ENCODE measurements at regions not wholly inside any gene's neighbourhood (a gene's known extent, or its start where the extent isn't known, plus 50 kb on each side); places are given as distances from the start of the nearest gene placed in this dataset.

GRCh38 chr4:14790494-14790893 lies 211.8 kb upstream of the CPEB2 start:
- TF ChIP-seq CTCF (IDR thresholded peaks at IDR 0.05): no peak
- Mint-ChIP-seq H3K4me1 (peaks cover 2% of the 10 kb centered on the region in 2 donors), H3K9me3 (peaks cover 8 to 11% of the 10 kb centered on the region in 2 donors), H3K4me3 (no peak overlapping the region), H3K27ac (no peak overlapping the region), H3K27me3 (ENCODE audit: low read depth in 2 of 2) (peaks cover 0 to 3% of the 10 kb centered on the region in 2 donors), H3K36me3 (peaks cover 52% of the 10 kb centered on the region)
- Histone ChIP-seq H3K4me3 (ENCODE audit: low read length) (no peak overlapping the region), H3K36me3 (ENCODE audit: control insufficient read depth, insufficient read depth, low read length) (no peaks in the 10 kb centered on the region), H3K9me3 (ENCODE audit: control insufficient read depth, insufficient read depth, low read length) (no peaks in the 10 kb centered on the region), H3K4me1 (ENCODE audit: control insufficient read depth, insufficient read depth, low read length) (no peaks in the 10 kb centered on the region), H3K27ac (ENCODE audit: low read length) (no peak overlapping the region), H3K27me3 (ENCODE audit: control insufficient read depth, insufficient read depth, low read length) (no peaks in the 10 kb centered on the region)
- DNase-seq (no peak), ATAC-seq (no peak)
- intact Hi-C loops (cut with micrococcal nuclease): no loop called here

- no peaks in the 10 kb centered on the region for H3K4me1 ChIP-seq (ENCODE audit: control insufficient read depth, insufficient read depth, low read length)
- ATAC-seq (no peak), DNase-seq (no peak)
- H3K4me3 ChIP-seq (ENCODE audit: low read length): no peak overlapping the region
- Mint-ChIP-seq H3K4me1 (peaks cover 6% of the 10 kb centered on the region in 2 donors), H3K4me3 (no peak overlapping the region), H3K27me3 (ENCODE audit: low read depth in 2 of 2) (peaks cover 0 to 3% of the 10 kb centered on the region in 2 donors), H3K36me3 (peaks cover 51% of the 10 kb centered on the region), H3K9me3 (peaks cover 11 to 15% of the 10 kb centered on the region in 2 donors), H3K27ac (no peak overlapping the region)
- TF ChIP-seq CTCF (IDR thresholded peaks at IDR 0.05): no peak
- H3K36me3 ChIP-seq (ENCODE audit: control insufficient read depth, insufficient read depth, low read length): no peaks in the 10 kb centered on the region
- H3K27me3 ChIP-seq (ENCODE audit: control insufficient read depth, insufficient read depth, low read length): no peaks in the 10 kb centered on the region
- intact Hi-C loops (cut with micrococcal nuclease): no loop called here
- H3K27ac ChIP-seq (ENCODE audit: low read length): no peak overlapping the region
- H3K9me3 ChIP-seq (ENCODE audit: control insufficient read depth, insufficient read depth, low read length): no peaks in the 10 kb centered on the region
Measured at GRCh38 chr4:14792702-14793227, 209.5 kb upstream of the CPEB2 start.

GRCh38 chr4:14800977-14801376 lies 201.3 kb upstream of the CPEB2 start:
- no peak for TF ChIP-seq CTCF (IDR thresholded peaks at IDR 0.05)
- H3K27ac ChIP-seq (ENCODE audit: low read length): no peak overlapping the region
- Mint-ChIP-seq H3K27me3 (ENCODE audit: low read depth in 2 of 2) (no peaks in the 10 kb centered on the region), H3K4me3 (no peak overlapping the region), H3K4me1 (peaks cover 7 to 9% of the 10 kb centered on the region in 2 donors), H3K36me3 (peaks cover 8% of the 10 kb centered on the region), H3K27ac (no peak overlapping the region), H3K9me3 (peaks cover 4 to 8% of the 10 kb centered on the region in 2 donors)
- peaks cover 8% of the 10 kb centered on the region for H3K9me3 ChIP-seq (ENCODE audit: control insufficient read depth, insufficient read depth, low read length)
- intact Hi-C loops (cut with micrococcal nuclease): no loop called here
- H3K27me3 ChIP-seq (ENCODE audit: control insufficient read depth, insufficient read depth, low read length): no peaks in the 10 kb centered on the region
- DNase-seq (no peak), ATAC-seq (no peak)
- 64% methylated on average over 1 of the region's 2 CpGs for WGBS (ENCODE audit: insufficient coverage)
- no peaks in the 10 kb centered on the region for H3K4me1 ChIP-seq (ENCODE audit: control insufficient read depth, insufficient read depth, low read length)
- H3K4me3 ChIP-seq (ENCODE audit: low read length): no peak overlapping the region
- H3K36me3 ChIP-seq (ENCODE audit: control insufficient read depth, insufficient read depth, low read length): no peaks in the 10 kb centered on the region

- Histone ChIP-seq H3K4me3 (ENCODE audit: low read length) (no peak overlapping the region), H3K27me3 (ENCODE audit: control insufficient read depth, insufficient read depth, low read length) (no peaks in the 10 kb centered on the region), H3K27ac (ENCODE audit: low read length) (no peak overlapping the region), H3K4me1 (ENCODE audit: control insufficient read depth, insufficient read depth, low read length) (no peaks in the 10 kb centered on the region), H3K9me3 (ENCODE audit: control insufficient read depth, insufficient read depth, low read length) (peaks cover 8% of the 10 kb centered on the region), H3K36me3 (ENCODE audit: control insufficient read depth, insufficient read depth, low read length) (no peaks in the 10 kb centered on the region)
- no peak for TF ChIP-seq CTCF (IDR thresholded peaks at IDR 0.05)
- Mint-ChIP-seq H3K4me1 (peaks cover 7 to 9% of the 10 kb centered on the region in 2 donors), H3K9me3 (peaks cover 4 to 5% of the 10 kb centered on the region in 2 donors), H3K27ac (no peak overlapping the region), H3K36me3 (peaks cover 8% of the 10 kb centered on the region), H3K4me3 (no peak overlapping the region), H3K27me3 (ENCODE audit: low read depth in 2 of 2) (no peaks in the 10 kb centered on the region)
- intact Hi-C loops (cut with micrococcal nuclease): no loop called here
- 80% methylated on average over 2 of the region's 2 CpGs for WGBS (ENCODE audit: insufficient coverage)
- ATAC-seq (no peak), DNase-seq (no peak)
Measured at GRCh38 chr4:14802596-14802995, 199.7 kb upstream of the CPEB2 start.

All from natural killer cell (primary cell).